SK-N-SH (cell line): ENCODE measurements at regions not wholly inside any gene's neighbourhood (a gene's known extent, or its start where the extent isn't known, plus 50 kb on each side); places are given as distances from the start of the nearest gene placed in this dataset.

Experiments used
- CTCF ChIA-PET: fragments of 300-600, 350-600 bp; formaldehyde crosslinking; extraction: SDS; loops from one replicate; lab custom pipeline; 2021; lab: Yijun Ruan, JAX
- POLR2A ChIA-PET: fragments of 350-600 bp; sonication (Branson Sonifier 250); formaldehyde crosslinking; extraction: SDS; loops from one replicate; lab custom pipeline; 2020; ENCODE audit warnings: antibody characterized with exemption, inconsistent platforms; lab: Yijun Ruan, JAX
- DNase-seq: peaks from one replicate; pipeline ENCODE4 v3.0.0; 2012
- H2AFZ ChIP-seq: fragments of 200-600 bp; sonication (generic); 2 replicates; pipeline ENCODE4 v1.8.1; 2016; ENCODE audit warnings: antibody characterized with exemption, mild to moderate bottlenecking, low read depth
- H3F3A ChIP-seq: fragments of 200-600 bp; sonication (generic); replicated peaks from 2 replicates; pipeline ENCODE3; 2016; ENCODE audit warnings: antibody characterized with exemption, mild to moderate bottlenecking; ENCODE audit not compliant: insufficient read depth
- H3K27ac ChIP-seq, 2 experiments: fragments of 200-500 bp in 1 of 2; fragments of 200-600 bp in 1 of 2; sonication (Bioruptor generic) in 1 of 2; sonication (generic), shearing (Covaris generic) in 1 of 2; 2 replicates each; pipeline versions ENCODE4 v1.5.1 to v1.6.1; 2014 to 2016; ENCODE audit warnings: low read depth in 2 of 2, inconsistent platforms in 1 of 2, low read length in 1 of 2, mild to moderate bottlenecking in 1 of 2, mixed read lengths in 1 of 2
- H3K27me3 ChIP-seq: fragments of 200-600 bp; sonication (generic), shearing (Covaris generic); 2 replicates; pipeline ENCODE4 v1.6.1; 2016; ENCODE audit warnings: mixed run types; ENCODE audit not compliant: insufficient read depth
- H3K36me3 ChIP-seq, 2 experiments: fragments of 200-500 bp in 1 of 2; fragments of 200-600 bp in 1 of 2; sonication (Bioruptor generic) in 1 of 2; sonication (generic) in 1 of 2; replicated peaks in 1 of 2; 2 replicates each; pipeline versions ENCODE3 to v1.5.1; 2014 to 2016; ENCODE audit warnings: low read length in 1 of 2, mild to moderate bottlenecking in 1 of 2; ENCODE audit not compliant: insufficient read depth in 2 of 2, control insufficient read depth in 1 of 2
- H3K4me1 ChIP-seq, 2 experiments: fragments of 200-500 bp in 1 of 2; fragments of 200-600 bp in 1 of 2; sonication (Bioruptor generic) in 1 of 2; sonication (generic), shearing (Covaris generic) in 1 of 2; 2 replicates each; pipeline versions ENCODE4 v1.5.1 to v1.6.1; 2014 to 2016; ENCODE audit warnings: low read depth in 1 of 2, low read length in 1 of 2, mixed run types in 1 of 2; ENCODE audit not compliant: insufficient read depth in 2 of 2, control insufficient read depth in 1 of 2
- H3K4me2 ChIP-seq: fragments of 200-600 bp; sonication (generic), shearing (Covaris generic); 2 replicates; pipeline ENCODE4 v1.6.1; 2017; ENCODE audit warnings: mixed run types
- H3K4me3 ChIP-seq, 2 experiments: fragments of 200-500 bp in 1 of 2; fragments of 200-600 bp in 1 of 2; sonication (Bioruptor generic) in 1 of 2; sonication (generic), shearing (Covaris generic) in 1 of 2; 2 replicates each; pipeline versions ENCODE4 v1.5.1 to v1.8.1; 2014 to 2016; ENCODE audit warnings: low read depth in 2 of 2, inconsistent platforms in 1 of 2, low read length in 1 of 2, mild to moderate bottlenecking in 1 of 2, mixed read lengths in 1 of 2, moderate library complexity in 1 of 2
- H3K79me2 ChIP-seq: fragments of 200-600 bp; sonication (generic); 2 replicates; pipeline ENCODE4 v1.8.1; 2017; ENCODE audit warnings: mild to moderate bottlenecking; ENCODE audit not compliant: insufficient read depth
- H3K9ac ChIP-seq: fragments of 200-600 bp; sonication (generic); 2 replicates; pipeline ENCODE4 v1.6.1; 2017; ENCODE audit warnings: mixed run types
- H3K9me2 ChIP-seq: fragments of 200-600 bp; sonication (generic); 2 replicates; pipeline ENCODE4 v1.6.1; 2017; ENCODE audit warnings: mixed run types
- H3K9me3 ChIP-seq: fragments of 200-600 bp; sonication (generic); 2 replicates; pipeline ENCODE4 v1.6.1; 2017; ENCODE audit warnings: mixed run types, mild to moderate bottlenecking, moderate library complexity
- H4K20me1 ChIP-seq: fragments of 200-600 bp; sonication (generic); 2 replicates; pipeline ENCODE4 v1.6.1; 2017; ENCODE audit warnings: mild to moderate bottlenecking, mixed run types; ENCODE audit not compliant: insufficient read depth
- CHD2 ChIP-seq: fragments of 150-350 bp; IDR thresholded peaks from 2 replicates; pipeline ENCODE4 v1.6.1; 2018; ENCODE audit warnings: low read length; ENCODE audit not compliant: partially characterized antibody
- EP300 ChIP-seq, 2 experiments: IDR thresholded peaks; 2 replicates each; pipeline versions ENCODE4 v1.4.0 to v1.6.1; 2012; ENCODE audit warnings: borderline replicate concordance in 1 of 2, low read depth in 1 of 2, low read length in 1 of 2
- GABPA ChIP-seq: IDR thresholded peaks from 2 replicates; pipeline ENCODE4 v1.4.0; 2012; ENCODE audit warnings: low read depth, mild to moderate bottlenecking
- MEF2A ChIP-seq: IDR thresholded peaks from 2 replicates; pipeline ENCODE4 v1.4.0; 2012; ENCODE audit warnings: low read depth, borderline replicate concordance
- RAD21 ChIP-seq: IDR thresholded peaks from 2 replicates; pipeline ENCODE4 v1.6.1; 2012; ENCODE audit warnings: mild to moderate bottlenecking, low read length
- RFX5 ChIP-seq: IDR thresholded peaks from 2 replicates; pipeline ENCODE4 v1.6.1; 2012; ENCODE audit warnings: mild to moderate bottlenecking, improper control_type of control experiment, low read length
- SMC3 ChIP-seq: IDR thresholded peaks from 2 replicates; pipeline ENCODE4 v1.6.1; 2012; ENCODE audit warnings: low read depth, low read length, improper control_type of control experiment
- TAF1 ChIP-seq: IDR thresholded peaks from 2 replicates; pipeline ENCODE4 v1.6.1; 2012; ENCODE audit warnings: low read depth, mild to moderate bottlenecking, low read length, moderate library complexity, borderline replicate concordance
- TEAD4 ChIP-seq: IDR thresholded peaks from 2 replicates; pipeline ENCODE4 v1.4.0; 2012; ENCODE audit warnings: mild to moderate bottlenecking, borderline replicate concordance; ENCODE audit not compliant: insufficient read depth
- YY1 ChIP-seq: IDR thresholded peaks from 2 replicates; pipeline ENCODE4 v1.4.0; 2012; ENCODE audit warnings: low read depth, mild to moderate bottlenecking
- WGBS: methylation state at CpG from one replicate; pipeline ENCODE4 v1.1.6; 2017; ENCODE audit warnings: low lambda C conversion rate; 5-methylcytosine and 5-hydroxymethylcytosine counted together
- TF ChIP-seq, protein P1 (sequence below): IDR thresholded peaks from 2 replicates; pipeline ENCODE4 v1.4.0; 2012; ENCODE audit warnings: low read depth
- TF ChIP-seq, protein P2 (sequence below): fragments of 150-350 bp; IDR thresholded peaks from 2 replicates; pipeline ENCODE4 v1.6.1; 2017; ENCODE audit warnings: antibody characterized with exemption, low read length, low read depth, borderline replicate concordance
- TF ChIP-seq, protein P3 (sequence below): IDR thresholded peaks from 2 replicates; pipeline ENCODE4 v1.4.0; 2012; ENCODE audit warnings: low read depth, borderline replicate concordance
- TF ChIP-seq, protein P4 (sequence below): fragments of 150-350 bp; IDR thresholded peaks from 2 replicates; pipeline ENCODE4 v1.6.1; 2016; ENCODE audit warnings: mild to moderate bottlenecking, low read depth, low read length
- TF ChIP-seq, protein P5 (sequence below): IDR thresholded peaks from 2 replicates; pipeline ENCODE4 v1.4.0; 2012; ENCODE audit warnings: low read depth, borderline replicate concordance
- TF ChIP-seq, protein P6 (sequence below): fragments of 200-600 bp; sonication (generic); IDR thresholded peaks from 2 replicates; pipeline ENCODE4 v1.6.1; 2017; ENCODE audit warnings: antibody characterized with exemption, mild to moderate bottlenecking, moderate library complexity
- TF ChIP-seq, protein P7 (sequence below): IDR thresholded peaks from 2 replicates; pipeline ENCODE4 v1.6.1; 2012; ENCODE audit warnings: mild to moderate bottlenecking, low read depth, low read length, moderate library complexity

DNA sequence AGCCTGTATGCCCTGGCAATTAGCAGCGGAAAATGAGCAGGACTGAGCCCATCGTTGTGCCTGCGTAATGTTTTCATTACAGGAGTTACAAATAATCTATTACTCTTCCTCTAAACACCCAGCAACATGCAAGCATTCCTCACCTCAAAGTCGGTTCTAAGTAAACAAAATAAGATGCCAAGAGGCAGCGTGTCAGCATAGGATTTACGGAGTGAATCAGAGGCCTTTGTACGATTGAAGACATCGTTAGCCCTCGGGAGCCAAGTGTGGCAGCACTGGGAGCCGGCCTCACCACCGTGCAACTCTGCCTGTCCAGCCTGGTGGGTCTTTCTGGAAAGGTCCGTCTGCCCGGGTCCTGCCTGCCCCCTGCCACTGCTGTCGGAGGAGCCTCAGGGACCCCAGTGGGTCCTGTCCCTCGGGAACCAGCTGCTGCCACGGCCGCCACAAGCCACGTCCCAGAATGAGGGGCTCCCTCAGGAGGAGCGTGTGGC lies 80.1 kb upstream of the CTDP1 start:
- WGBS, result 5% methylated on average over 12 of the region's 19 CpGs
- Histone ChIP-seq H2AFZ (no peak overlapping the region), H3K9me2 (no peaks in the 10 kb centered on the region), H3K4me2 (no peak overlapping the region), H3K27me3 (peaks cover 92% of the 10 kb centered on the region), H3K4me3 (no peak overlapping the region), H3K36me3 (no peaks in the 10 kb centered on the region), H3K4me1 (no peaks in the 10 kb centered on the region), H3K27ac (no peak overlapping the region), H3K9ac (no peak overlapping the region), H4K20me1 (no peaks in the 10 kb centered on the region), H3K9me3 (no peaks in the 10 kb centered on the region), H3K79me2 (no peaks in the 10 kb centered on the region), H3F3A (no peaks in the 10 kb centered on the region)
- ChIA-PET CTCF (no interaction called here), POLR2A (no interaction called here)
- DNase-seq, result no peak
- TF ChIP-seq, protein P1, sequence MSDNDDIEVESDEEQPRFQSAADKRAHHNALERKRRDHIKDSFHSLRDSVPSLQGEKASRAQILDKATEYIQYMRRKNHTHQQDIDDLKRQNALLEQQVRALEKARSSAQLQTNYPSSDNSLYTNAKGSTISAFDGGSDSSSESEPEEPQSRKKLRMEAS, result no peak
- TF ChIP-seq TEAD4 (no peak), SMC3 (no peak), RAD21 (no peak), RFX5 (no peak), CHD2 (no peak), TAF1 (no peak), EP300 (IDR thresholded peaks at IDR 0.05; ENCODE audit: borderline replicate concordance in 1 of 2, low read depth in 1 of 2, low read length in 1 of 2) (no peak), GABPA (no peak), YY1 (no peak), MEF2A (no peak)
- TF ChIP-seq, protein P2, sequence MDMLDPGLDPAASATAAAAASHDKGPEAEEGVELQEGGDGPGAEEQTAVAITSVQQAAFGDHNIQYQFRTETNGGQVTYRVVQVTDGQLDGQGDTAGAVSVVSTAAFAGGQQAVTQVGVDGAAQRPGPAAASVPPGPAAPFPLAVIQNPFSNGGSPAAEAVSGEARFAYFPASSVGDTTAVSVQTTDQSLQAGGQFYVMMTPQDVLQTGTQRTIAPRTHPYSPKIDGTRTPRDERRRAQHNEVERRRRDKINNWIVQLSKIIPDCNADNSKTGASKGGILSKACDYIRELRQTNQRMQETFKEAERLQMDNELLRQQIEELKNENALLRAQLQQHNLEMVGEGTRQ, result no peak
- TF ChIP-seq, protein P3, sequence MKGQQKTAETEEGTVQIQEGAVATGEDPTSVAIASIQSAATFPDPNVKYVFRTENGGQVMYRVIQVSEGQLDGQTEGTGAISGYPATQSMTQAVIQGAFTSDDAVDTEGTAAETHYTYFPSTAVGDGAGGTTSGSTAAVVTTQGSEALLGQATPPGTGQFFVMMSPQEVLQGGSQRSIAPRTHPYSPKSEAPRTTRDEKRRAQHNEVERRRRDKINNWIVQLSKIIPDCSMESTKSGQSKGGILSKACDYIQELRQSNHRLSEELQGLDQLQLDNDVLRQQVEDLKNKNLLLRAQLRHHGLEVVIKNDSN, result no peak
- TF ChIP-seq, protein P4, sequence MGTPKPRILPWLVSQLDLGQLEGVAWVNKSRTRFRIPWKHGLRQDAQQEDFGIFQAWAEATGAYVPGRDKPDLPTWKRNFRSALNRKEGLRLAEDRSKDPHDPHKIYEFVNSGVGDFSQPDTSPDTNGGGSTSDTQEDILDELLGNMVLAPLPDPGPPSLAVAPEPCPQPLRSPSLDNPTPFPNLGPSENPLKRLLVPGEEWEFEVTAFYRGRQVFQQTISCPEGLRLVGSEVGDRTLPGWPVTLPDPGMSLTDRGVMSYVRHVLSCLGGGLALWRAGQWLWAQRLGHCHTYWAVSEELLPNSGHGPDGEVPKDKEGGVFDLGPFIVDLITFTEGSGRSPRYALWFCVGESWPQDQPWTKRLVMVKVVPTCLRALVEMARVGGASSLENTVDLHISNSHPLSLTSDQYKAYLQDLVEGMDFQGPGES, result no peak
- TF ChIP-seq, protein P5, sequence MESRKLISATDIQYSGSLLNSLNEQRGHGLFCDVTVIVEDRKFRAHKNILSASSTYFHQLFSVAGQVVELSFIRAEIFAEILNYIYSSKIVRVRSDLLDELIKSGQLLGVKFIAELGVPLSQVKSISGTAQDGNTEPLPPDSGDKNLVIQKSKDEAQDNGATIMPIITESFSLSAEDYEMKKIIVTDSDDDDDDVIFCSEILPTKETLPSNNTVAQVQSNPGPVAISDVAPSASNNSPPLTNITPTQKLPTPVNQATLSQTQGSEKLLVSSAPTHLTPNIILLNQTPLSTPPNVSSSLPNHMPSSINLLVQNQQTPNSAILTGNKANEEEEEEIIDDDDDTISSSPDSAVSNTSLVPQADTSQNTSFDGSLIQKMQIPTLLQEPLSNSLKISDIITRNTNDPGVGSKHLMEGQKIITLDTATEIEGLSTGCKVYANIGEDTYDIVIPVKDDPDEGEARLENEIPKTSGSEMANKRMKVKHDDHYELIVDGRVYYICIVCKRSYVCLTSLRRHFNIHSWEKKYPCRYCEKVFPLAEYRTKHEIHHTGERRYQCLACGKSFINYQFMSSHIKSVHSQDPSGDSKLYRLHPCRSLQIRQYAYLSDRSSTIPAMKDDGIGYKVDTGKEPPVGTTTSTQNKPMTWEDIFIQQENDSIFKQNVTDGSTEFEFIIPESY, result no peak
- TF ChIP-seq, protein P6, sequence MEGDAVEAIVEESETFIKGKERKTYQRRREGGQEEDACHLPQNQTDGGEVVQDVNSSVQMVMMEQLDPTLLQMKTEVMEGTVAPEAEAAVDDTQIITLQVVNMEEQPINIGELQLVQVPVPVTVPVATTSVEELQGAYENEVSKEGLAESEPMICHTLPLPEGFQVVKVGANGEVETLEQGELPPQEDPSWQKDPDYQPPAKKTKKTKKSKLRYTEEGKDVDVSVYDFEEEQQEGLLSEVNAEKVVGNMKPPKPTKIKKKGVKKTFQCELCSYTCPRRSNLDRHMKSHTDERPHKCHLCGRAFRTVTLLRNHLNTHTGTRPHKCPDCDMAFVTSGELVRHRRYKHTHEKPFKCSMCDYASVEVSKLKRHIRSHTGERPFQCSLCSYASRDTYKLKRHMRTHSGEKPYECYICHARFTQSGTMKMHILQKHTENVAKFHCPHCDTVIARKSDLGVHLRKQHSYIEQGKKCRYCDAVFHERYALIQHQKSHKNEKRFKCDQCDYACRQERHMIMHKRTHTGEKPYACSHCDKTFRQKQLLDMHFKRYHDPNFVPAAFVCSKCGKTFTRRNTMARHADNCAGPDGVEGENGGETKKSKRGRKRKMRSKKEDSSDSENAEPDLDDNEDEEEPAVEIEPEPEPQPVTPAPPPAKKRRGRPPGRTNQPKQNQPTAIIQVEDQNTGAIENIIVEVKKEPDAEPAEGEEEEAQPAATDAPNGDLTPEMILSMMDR, result no peak
- TF ChIP-seq, protein P7, sequence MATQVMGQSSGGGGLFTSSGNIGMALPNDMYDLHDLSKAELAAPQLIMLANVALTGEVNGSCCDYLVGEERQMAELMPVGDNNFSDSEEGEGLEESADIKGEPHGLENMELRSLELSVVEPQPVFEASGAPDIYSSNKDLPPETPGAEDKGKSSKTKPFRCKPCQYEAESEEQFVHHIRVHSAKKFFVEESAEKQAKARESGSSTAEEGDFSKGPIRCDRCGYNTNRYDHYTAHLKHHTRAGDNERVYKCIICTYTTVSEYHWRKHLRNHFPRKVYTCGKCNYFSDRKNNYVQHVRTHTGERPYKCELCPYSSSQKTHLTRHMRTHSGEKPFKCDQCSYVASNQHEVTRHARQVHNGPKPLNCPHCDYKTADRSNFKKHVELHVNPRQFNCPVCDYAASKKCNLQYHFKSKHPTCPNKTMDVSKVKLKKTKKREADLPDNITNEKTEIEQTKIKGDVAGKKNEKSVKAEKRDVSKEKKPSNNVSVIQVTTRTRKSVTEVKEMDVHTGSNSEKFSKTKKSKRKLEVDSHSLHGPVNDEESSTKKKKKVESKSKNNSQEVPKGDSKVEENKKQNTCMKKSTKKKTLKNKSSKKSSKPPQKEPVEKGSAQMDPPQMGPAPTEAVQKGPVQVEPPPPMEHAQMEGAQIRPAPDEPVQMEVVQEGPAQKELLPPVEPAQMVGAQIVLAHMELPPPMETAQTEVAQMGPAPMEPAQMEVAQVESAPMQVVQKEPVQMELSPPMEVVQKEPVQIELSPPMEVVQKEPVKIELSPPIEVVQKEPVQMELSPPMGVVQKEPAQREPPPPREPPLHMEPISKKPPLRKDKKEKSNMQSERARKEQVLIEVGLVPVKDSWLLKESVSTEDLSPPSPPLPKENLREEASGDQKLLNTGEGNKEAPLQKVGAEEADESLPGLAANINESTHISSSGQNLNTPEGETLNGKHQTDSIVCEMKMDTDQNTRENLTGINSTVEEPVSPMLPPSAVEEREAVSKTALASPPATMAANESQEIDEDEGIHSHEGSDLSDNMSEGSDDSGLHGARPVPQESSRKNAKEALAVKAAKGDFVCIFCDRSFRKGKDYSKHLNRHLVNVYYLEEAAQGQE, result no peak
